ENCODE measurements at regions not wholly inside any gene's neighbourhood (a gene's known extent, or its start where the extent isn't known, plus 50 kb on each side); places are given as distances from the start of the nearest gene placed in this dataset.
A peak's percentile ranks its signal among the peaks of the same experiment; 100 is the strongest.

GRCh38 chr3:159783780-159784742 is 204.6 kb upstream of the IL12A start:
- POLR2A ChIA-PET, result interaction anchor here (0.6 to 1.5 kb wide), 5 partner anchors 11 to 182 kb away, joined by 3 to 7 read pairs (median 4); no protein-coding TSS in a partner anchor
- H3K4me1 ChIP-seq, result peaks cover 71% of the 10 kb centered on the region
- CTCF ChIA-PET, result interaction anchor here (1.0 to 3.9 kb wide), 2 partner anchors 21 to 203 kb away, joined by 3 to 84 read pairs; no protein-coding TSS in a partner anchor
- no peaks in the 10 kb centered on the region for H3K9me3 ChIP-seq
- H3K27ac Mint-ChIP-seq (ENCODE audit: unreplicated experiment), result peak overlapping the region; percentile 71
- intact Hi-C loops (cut with micrococcal nuclease; ENCODE audit: unreplicated experiment), result loop anchor here (2.0 kb wide), 1 partner anchor 15 kb away; no protein-coding TSS in a partner anchor
- H3K4me3 Mint-ChIP-seq (ENCODE audit: unreplicated experiment), result peak overlapping the region; percentile 9
- H3K9me3 Mint-ChIP-seq (ENCODE audit: unreplicated experiment), result no peaks in the 10 kb centered on the region
- no peaks in the 10 kb centered on the region; the same call in 1 of the 2 replicates for H3K36me3 ChIP-seq (ENCODE audit: control insufficient read depth, insufficient read depth, low read length)
- H3K36me3 Mint-ChIP-seq (ENCODE audit: insufficient read depth, unreplicated experiment), result peaks cover 15% of the 10 kb centered on the region
- TSS peak; percentile 20 for BruUV-seq (replicated peaks)
- no peak overlapping the region for H3K4me3 ChIP-seq (ENCODE audit: low read depth, low read length)
- DNase-seq, result peak in 1 of 2 experiments; percentile 31
- TF ChIP-seq CTCF (IDR thresholded peaks at IDR 0.05; ENCODE audit: insufficient read depth in 1 of 2, low read depth in 1 of 2, low read length in 1 of 2, severe bottlenecking in 1 of 2, unreplicated experiment in 1 of 2), result no peak
- no peaks in the 10 kb centered on the region for H3K27me3 ChIP-seq (replicated peaks; ENCODE audit: control insufficient read depth, insufficient read depth, low read length)
- H3K27me3 Mint-ChIP-seq (ENCODE audit: insufficient read depth, unreplicated experiment), result no peaks in the 10 kb centered on the region
- H3K4me1 Mint-ChIP-seq (ENCODE audit: low read depth, unreplicated experiment), result peaks cover 62% of the 10 kb centered on the region

GRCh38 chr3:159785273-159785708 is 203.3 kb upstream of the IL12A start:
- POLR2A ChIA-PET, result interaction anchor here (0.5 to 1.5 kb wide), 3 partner anchors 13 to 117 kb away, joined by 3 to 6 read pairs (median 4); no protein-coding TSS in a partner anchor
- BruUV-seq (replicated peaks), result no TSS peak

More at GRCh38 chr3:159785273-159785708, 203.3 kb upstream of the IL12A start:
- H3K27ac Mint-ChIP-seq (ENCODE audit: unreplicated experiment), result no peak overlapping the region
- peaks cover 67% of the 10 kb centered on the region for H3K4me1 Mint-ChIP-seq (ENCODE audit: low read depth, unreplicated experiment)
- no peaks in the 10 kb centered on the region; the same call in 1 of the 2 replicates for H3K36me3 ChIP-seq (ENCODE audit: control insufficient read depth, insufficient read depth, low read length)
- peak; percentile 49 to 63 for DNase-seq
- CTCF ChIA-PET, result interaction anchor here (0.6 to 1.4 kb wide), 7 partner anchors 19 to 1056 kb away, joined by 3 to 7 read pairs (median 3); no protein-coding TSS in a partner anchor
- intact Hi-C loops (cut with micrococcal nuclease; ENCODE audit: unreplicated experiment), result loop anchor here (2.0 kb wide), 1 partner anchor 14 kb away; no protein-coding TSS in a partner anchor
- no peaks in the 10 kb centered on the region for H3K9me3 ChIP-seq
- peaks cover 83% of the 10 kb centered on the region for H3K4me1 ChIP-seq
- H3K4me3 ChIP-seq (ENCODE audit: low read depth, low read length), result no peak overlapping the region
- no peaks in the 10 kb centered on the region for H3K27me3 Mint-ChIP-seq (ENCODE audit: insufficient read depth, unreplicated experiment)
- H3K9me3 Mint-ChIP-seq (ENCODE audit: unreplicated experiment), result no peaks in the 10 kb centered on the region
- H3K4me3 Mint-ChIP-seq (ENCODE audit: unreplicated experiment), result peak overlapping the region; percentile 50
- H3K36me3 Mint-ChIP-seq (ENCODE audit: insufficient read depth, unreplicated experiment), result peaks cover 21% of the 10 kb centered on the region
- no peaks in the 10 kb centered on the region for H3K27me3 ChIP-seq (replicated peaks; ENCODE audit: control insufficient read depth, insufficient read depth, low read length)
- peak in 1 of 2 experiments; percentile 1 for TF ChIP-seq CTCF (IDR thresholded peaks at IDR 0.05; ENCODE audit: insufficient read depth in 1 of 2, low read depth in 1 of 2, low read length in 1 of 2, severe bottlenecking in 1 of 2, unreplicated experiment in 1 of 2)
